SK-N-SH treated with all-trans-retinoic acid at 6 μM for 48 hours (cell line): ENCODE measurements at regions not wholly inside any gene's neighbourhood (a gene's known extent, or its start where the extent isn't known, plus 50 kb on each side); places are given as distances from the start of the nearest gene placed in this dataset.

ENCODE experiments used
- ATAC-seq: fragments of 200-7000 bp; cut with Tn5 transposase; 3 replicates; pipeline ENCODE4 v1.9.1; 2020; ENCODE audit warnings: mild to moderate bottlenecking, moderate library complexity
- ARNTL ChIP-seq: fragments of 450-650 bp; formaldehyde crosslinking; IDR thresholded peaks from 2 replicates; pipeline ENCODE4 v1.5.0; 2020; ENCODE audit warnings: low read depth, mild to moderate bottlenecking, moderate library complexity, borderline replicate concordance
- BACH2 ChIP-seq: fragments of 250-450 bp; sonication (Bioruptor Pico); IDR thresholded peaks from 2 replicates; pipeline ENCODE4 v1.9.0; 2021; ENCODE audit warnings: mild to moderate bottlenecking, borderline replicate concordance
- CREB5 ChIP-seq: fragments of 250-450 bp; sonication (Bioruptor Pico); IDR thresholded peaks from 2 replicates; pipeline ENCODE4 v1.5.1; 2020; ENCODE audit warnings: low read depth, mild to moderate bottlenecking, moderate library complexity
- CSDC2 ChIP-seq: fragments of 250-450 bp; sonication (Bioruptor Pico); IDR thresholded peaks from 2 replicates; pipeline ENCODE4 v1.5.0; 2020; ENCODE audit warnings: mild to moderate bottlenecking, moderate library complexity
- CSRNP3 ChIP-seq: fragments of 250-450 bp; sonication (Bioruptor Pico); IDR thresholded peaks from 2 replicates; pipeline ENCODE4 v1.5.1; 2021; ENCODE audit warnings: mild to moderate bottlenecking, moderate library complexity
- GLIS3 ChIP-seq: fragments of 250-450 bp; sonication (Bioruptor Pico); IDR thresholded peaks from 2 replicates; pipeline ENCODE4 v1.5.0; 2020; ENCODE audit warnings: mild to moderate bottlenecking, moderate library complexity
- ISL1 ChIP-seq: fragments of 250-450 bp; sonication (Bioruptor Pico); IDR thresholded peaks from 2 replicates; pipeline ENCODE4 v2.1.2; 2022; ENCODE audit warnings: mild to moderate bottlenecking, moderate library complexity
- OSR1 ChIP-seq: fragments of 250-450 bp; sonication (Bioruptor Pico); IDR thresholded peaks from 2 replicates; pipeline ENCODE4 v1.8.0; 2022; ENCODE audit warnings: moderate library complexity, mild to moderate bottlenecking, inconsistent platforms
- PATZ1 ChIP-seq: fragments of 250-450 bp; sonication (Bioruptor Pico); IDR thresholded peaks from 2 replicates; pipeline ENCODE4 v1.8.0; 2020; ENCODE audit warnings: mild to moderate bottlenecking, moderate library complexity, borderline replicate concordance
- POU6F1 ChIP-seq: fragments of 250-450 bp; sonication (Bioruptor Pico); IDR thresholded peaks from 2 replicates; pipeline ENCODE4 v1.8.0; 2021; ENCODE audit warnings: low read depth, mild to moderate bottlenecking, moderate library complexity, borderline replicate concordance
- RARB ChIP-seq: fragments of 250-450 bp; sonication (Bioruptor Pico); IDR thresholded peaks from 2 replicates; pipeline ENCODE4 v1.8.0; 2021; ENCODE audit warnings: mild to moderate bottlenecking, moderate library complexity
- SNAI2 ChIP-seq: fragments of 250-450 bp; sonication (Bioruptor Pico); IDR thresholded peaks from 2 replicates; pipeline ENCODE4 v1.5.0; 2020; ENCODE audit warnings: mild to moderate bottlenecking, moderate library complexity
- TOX ChIP-seq: fragments of 250-450 bp; sonication (Bioruptor Pico); IDR thresholded peaks from 2 replicates; pipeline ENCODE4 v1.8.0; 2021; ENCODE audit warnings: mild to moderate bottlenecking, moderate library complexity, borderline replicate concordance
- TSHZ2 ChIP-seq: fragments of 250-450 bp; sonication (Bioruptor Pico); IDR thresholded peaks from 2 replicates; pipeline ENCODE4 v1.5.0; 2020; ENCODE audit warnings: mild to moderate bottlenecking, moderate library complexity
- ZFP3 ChIP-seq: fragments of 250-450 bp; sonication (Bioruptor Pico); IDR thresholded peaks from 2 replicates; pipeline ENCODE4 v1.5.0; 2020; ENCODE audit warnings: mild to moderate bottlenecking, moderate library complexity
- ZFP30 ChIP-seq: fragments of 450-650 bp; formaldehyde crosslinking; IDR thresholded peaks from 2 replicates; pipeline ENCODE4 v1.5.0; 2022; ENCODE audit warnings: mild to moderate bottlenecking, moderate library complexity
- ZNF565 ChIP-seq: fragments of 450-650 bp; formaldehyde crosslinking; conservative IDR thresholded peaks from 2 replicates; pipeline ENCODE4 v1.5.0; 2020; ENCODE audit warnings: low read depth, mild to moderate bottlenecking, moderate library complexity
- ZNF70 ChIP-seq: fragments of 450-650 bp; formaldehyde crosslinking; IDR thresholded peaks from 2 replicates; pipeline ENCODE4 v1.5.0; 2020; ENCODE audit warnings: mild to moderate bottlenecking, moderate library complexity
- ZNF8 ChIP-seq: fragments of 450-650 bp; formaldehyde crosslinking; IDR thresholded peaks from 2 replicates; pipeline ENCODE4 v1.5.0; 2020; ENCODE audit warnings: mild to moderate bottlenecking, moderate library complexity

- no peak for TF ChIP-seq SNAI2 (CRISPR knock-in tag)
- no peak for TF ChIP-seq OSR1
- no peak for TF ChIP-seq RARB (CRISPR knock-in tag)
- no peak for TF ChIP-seq ARNTL (CRISPR knock-in tag)
- TF ChIP-seq BACH2 (CRISPR knock-in tag), result no peak
- no peak for TF ChIP-seq ZFP3 (CRISPR knock-in tag)
Observed at GRCh38 chr4:128519163-128519830, 231.7 kb upstream of the PGRMC2 start (continued).

- TF ChIP-seq GLIS3 (CRISPR knock-in tag), result no peak
- no peak for TF ChIP-seq CSRNP3 (CRISPR knock-in tag)
- peak; percentile 74 for TF ChIP-seq ISL1 (CRISPR knock-in tag)
- peak; percentile 93 for ATAC-seq
Observed at GRCh38 chr4:128517739-128518510, 230.3 kb upstream of the PGRMC2 start.

- TF ChIP-seq ZFP3 (CRISPR knock-in tag) (no peak), GLIS3 (CRISPR knock-in tag) (no peak), ZNF8 (CRISPR knock-in tag) (no peak), RARB (CRISPR knock-in tag) (no peak), ZFP30 (CRISPR knock-in tag) (no peak), ISL1 (CRISPR knock-in tag) (no peak), OSR1 (no peak), CSDC2 (CRISPR knock-in tag) (no peak), ZNF565 (CRISPR knock-in tag) (no peak), CREB5 (CRISPR knock-in tag) (no peak), TSHZ2 (CRISPR knock-in tag) (no peak), ARNTL (CRISPR knock-in tag) (no peak), SNAI2 (CRISPR knock-in tag) (no peak), POU6F1 (no peak), CSRNP3 (CRISPR knock-in tag) (no peak), TOX (CRISPR knock-in tag) (no peak), PATZ1 (CRISPR knock-in tag) (no peak), ZNF70 (no peak)
- TF ChIP-seq, all 23 proteins: peak for 0
- peak; percentile 50 for ATAC-seq
Observed at GRCh38 chr4:128517096-128517738, 229.6 kb upstream of the PGRMC2 start.
